ENCODE measurements at regions not wholly inside any gene's neighbourhood (a gene's known extent, or its start where the extent isn't known, plus 50 kb on each side); places are given as distances from the start of the nearest gene placed in this dataset.

- Histone ChIP-seq H3K4me1 (ENCODE audit: control insufficient read depth, insufficient read depth, low read length) (no peaks in the 10 kb centered on the region), H3K9me3 (ENCODE audit: control insufficient read depth, low read length) (no peaks in the 10 kb centered on the region), H3K27me3 (replicated peaks; ENCODE audit: control insufficient read depth, insufficient read depth, low read length) (no peaks in the 10 kb centered on the region), H3K36me3 (ENCODE audit: control insufficient read depth, insufficient read depth, low read length, severe bottlenecking) (no peaks in the 10 kb centered on the region), H3K4me3 (ENCODE audit: low read length) (no peak overlapping the region), H3K9ac (ENCODE audit: low read length) (no peak overlapping the region)
- DNase-seq (ENCODE audit: low read depth) = no peak
Measured at GRCh38 chr13:67775359-67775758, 545.2 kb upstream of the PCDH9 start.

DNA sequence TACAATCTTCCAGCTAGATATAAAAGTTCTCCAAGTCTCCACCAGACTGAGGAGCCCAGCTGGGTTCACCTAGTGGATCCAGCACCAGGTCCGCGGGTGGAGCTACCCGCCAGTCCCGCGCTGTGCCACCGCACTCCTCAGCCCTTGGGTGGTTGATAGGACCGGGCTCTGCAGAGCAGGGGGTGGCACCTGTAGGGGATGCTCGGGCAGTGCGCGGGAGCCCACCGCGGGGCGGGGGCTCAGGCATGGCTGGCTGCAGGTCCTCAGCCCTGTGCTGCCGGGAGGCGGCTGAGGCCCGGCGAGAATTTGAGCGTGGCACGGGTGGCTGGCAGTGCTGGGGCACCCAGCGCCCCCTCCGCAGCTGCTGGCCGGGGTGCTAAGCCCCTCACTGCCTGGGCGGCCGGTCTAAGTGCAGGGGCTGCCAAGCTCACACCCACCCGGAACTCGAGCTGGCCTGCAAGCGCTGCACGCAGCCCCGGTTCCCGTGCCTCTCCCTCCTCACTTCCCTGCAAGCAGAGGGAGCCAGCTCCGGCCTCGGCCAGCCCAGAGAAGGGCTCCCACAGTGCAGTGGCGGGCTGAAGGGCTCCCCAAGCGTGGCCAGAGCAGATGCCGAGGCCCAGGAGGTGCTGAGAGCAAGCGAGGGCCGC lies 542.8 kb upstream of the PCDH9 start:
- no peak for DNase-seq (ENCODE audit: low read depth)
- H3K9ac ChIP-seq (ENCODE audit: low read length) = no peak overlapping the region
- no peaks in the 10 kb centered on the region for H3K9me3 ChIP-seq (ENCODE audit: control insufficient read depth, low read length)
- H3K4me3 ChIP-seq (ENCODE audit: low read length) = no peak overlapping the region
- no peaks in the 10 kb centered on the region for H3K4me1 ChIP-seq (ENCODE audit: control insufficient read depth, insufficient read depth, low read length)
- no peaks in the 10 kb centered on the region for H3K36me3 ChIP-seq (ENCODE audit: control insufficient read depth, insufficient read depth, low read length, severe bottlenecking)
- H3K27me3 ChIP-seq (replicated peaks; ENCODE audit: control insufficient read depth, insufficient read depth, low read length) = no peaks in the 10 kb centered on the region

DNA sequence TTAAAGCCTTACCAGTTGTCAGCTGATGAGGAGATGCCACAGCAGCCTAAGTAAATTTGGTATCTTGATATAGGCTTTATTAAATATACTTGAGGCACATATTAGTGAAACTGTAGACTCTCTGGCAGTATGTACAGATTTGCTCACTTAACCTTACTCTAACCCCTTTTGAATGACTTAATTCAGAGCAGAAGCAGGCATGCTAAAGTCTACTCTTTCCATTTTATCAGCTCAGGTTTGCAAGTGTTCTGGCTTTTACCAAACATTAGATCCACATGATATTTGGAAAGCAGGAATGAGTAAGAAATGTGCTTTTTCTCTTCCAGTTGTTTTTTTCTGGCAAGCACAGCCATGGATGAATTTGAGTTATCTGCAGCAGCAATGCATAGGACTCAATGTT lies 541.0 kb upstream of the PCDH9 start:
- Histone ChIP-seq H3K4me3 (ENCODE audit: low read length) (no peak overlapping the region), H3K9me3 (ENCODE audit: control insufficient read depth, low read length) (no peaks in the 10 kb centered on the region), H3K4me1 (ENCODE audit: control insufficient read depth, insufficient read depth, low read length) (no peaks in the 10 kb centered on the region), H3K9ac (ENCODE audit: low read length) (no peak overlapping the region), H3K36me3 (ENCODE audit: control insufficient read depth, insufficient read depth, low read length, severe bottlenecking) (no peaks in the 10 kb centered on the region), H3K27me3 (replicated peaks; ENCODE audit: control insufficient read depth, insufficient read depth, low read length) (no peaks in the 10 kb centered on the region)
- no peak for DNase-seq (ENCODE audit: low read depth)

- Histone ChIP-seq H3K4me1 (ENCODE audit: control insufficient read depth, insufficient read depth, low read length) (no peaks in the 10 kb centered on the region), H3K9me3 (ENCODE audit: control insufficient read depth, low read length) (no peaks in the 10 kb centered on the region), H3K27me3 (replicated peaks; ENCODE audit: control insufficient read depth, insufficient read depth, low read length) (no peaks in the 10 kb centered on the region), H3K4me3 (ENCODE audit: low read length) (no peak overlapping the region), H3K36me3 (ENCODE audit: control insufficient read depth, insufficient read depth, low read length, severe bottlenecking) (no peaks in the 10 kb centered on the region), H3K9ac (ENCODE audit: low read length) (no peak overlapping the region)
- DNase-seq (ENCODE audit: low read depth) = no peak
Measured at GRCh38 chr13:67769987-67770341, 539.8 kb upstream of the PCDH9 start.

- H3K9ac ChIP-seq (ENCODE audit: low read length) = no peak overlapping the region
- no peak for DNase-seq (ENCODE audit: low read depth)
- H3K36me3 ChIP-seq (ENCODE audit: control insufficient read depth, insufficient read depth, low read length, severe bottlenecking) = no peaks in the 10 kb centered on the region
- no peaks in the 10 kb centered on the region for H3K9me3 ChIP-seq (ENCODE audit: control insufficient read depth, low read length)
- H3K4me3 ChIP-seq (ENCODE audit: low read length) = no peak overlapping the region
- H3K27me3 ChIP-seq (replicated peaks; ENCODE audit: control insufficient read depth, insufficient read depth, low read length) = no peaks in the 10 kb centered on the region
- H3K4me1 ChIP-seq (ENCODE audit: control insufficient read depth, insufficient read depth, low read length) = no peaks in the 10 kb centered on the region
Measured at GRCh38 chr13:67769063-67769986, 539.2 kb upstream of the PCDH9 start.

DNA sequence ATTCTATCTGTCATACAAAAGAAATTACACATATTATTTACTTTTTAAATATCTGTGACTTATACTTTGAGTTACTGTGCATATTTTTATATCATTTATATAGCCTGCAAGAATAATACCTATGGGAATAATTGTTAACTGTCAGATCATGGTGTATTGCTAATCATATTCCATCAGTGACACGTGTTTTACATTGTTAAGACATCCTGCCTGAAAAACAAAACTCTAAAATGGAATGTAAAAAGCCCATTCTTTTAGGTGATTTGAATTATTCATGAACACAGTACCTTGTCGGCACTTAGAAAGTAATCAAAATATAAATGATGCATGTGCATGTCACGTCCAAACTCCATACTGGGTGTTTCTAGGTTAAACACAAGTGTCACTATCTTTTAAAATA lies 533.8 kb upstream of the PCDH9 start:
- Histone ChIP-seq H3K36me3 (ENCODE audit: control insufficient read depth, insufficient read depth, low read length, severe bottlenecking) (no peaks in the 10 kb centered on the region), H3K9ac (ENCODE audit: low read length) (no peak overlapping the region), H3K9me3 (ENCODE audit: control insufficient read depth, low read length) (no peaks in the 10 kb centered on the region), H3K4me1 (ENCODE audit: control insufficient read depth, insufficient read depth, low read length) (no peaks in the 10 kb centered on the region), H3K27me3 (replicated peaks; ENCODE audit: control insufficient read depth, insufficient read depth, low read length) (no peaks in the 10 kb centered on the region), H3K4me3 (ENCODE audit: low read length) (no peak overlapping the region)
- no peak for DNase-seq (ENCODE audit: low read depth)

- Histone ChIP-seq H3K4me3 (ENCODE audit: low read length) (no peak overlapping the region), H3K36me3 (ENCODE audit: control insufficient read depth, insufficient read depth, low read length, severe bottlenecking) (no peaks in the 10 kb centered on the region), H3K9ac (ENCODE audit: low read length) (no peak overlapping the region), H3K27me3 (replicated peaks; ENCODE audit: control insufficient read depth, insufficient read depth, low read length) (no peaks in the 10 kb centered on the region), H3K9me3 (ENCODE audit: control insufficient read depth, low read length) (no peaks in the 10 kb centered on the region), H3K4me1 (ENCODE audit: control insufficient read depth, insufficient read depth, low read length) (no peaks in the 10 kb centered on the region)
- no peak for DNase-seq (ENCODE audit: low read depth)
Measured at GRCh38 chr13:67763384-67763783, 533.2 kb upstream of the PCDH9 start.

DNA sequence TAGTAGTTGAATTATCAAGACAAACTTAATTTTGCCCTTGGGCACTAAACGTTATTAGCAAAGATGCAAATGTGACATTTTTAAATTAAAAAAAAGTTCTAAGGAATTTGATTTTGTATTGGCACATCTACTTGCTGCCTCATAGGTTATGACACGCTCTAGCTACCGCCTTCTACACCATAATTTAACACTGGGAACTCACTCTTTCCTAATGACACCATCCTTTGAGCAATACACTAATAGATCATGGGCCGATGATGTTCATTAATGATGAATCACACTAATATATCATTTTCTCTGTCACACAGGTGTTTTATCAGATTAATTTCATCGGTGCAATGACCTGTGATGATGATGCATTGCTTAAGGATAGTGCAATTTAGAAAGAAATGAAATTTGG lies 528.8 kb upstream of the PCDH9 start:
- Histone ChIP-seq H3K9me3 (ENCODE audit: control insufficient read depth, low read length) (no peaks in the 10 kb centered on the region), H3K27me3 (replicated peaks; ENCODE audit: control insufficient read depth, insufficient read depth, low read length) (no peaks in the 10 kb centered on the region), H3K36me3 (ENCODE audit: control insufficient read depth, insufficient read depth, low read length, severe bottlenecking) (no peaks in the 10 kb centered on the region), H3K9ac (ENCODE audit: low read length) (no peak overlapping the region), H3K4me3 (ENCODE audit: low read length) (no peak overlapping the region), H3K4me1 (ENCODE audit: control insufficient read depth, insufficient read depth, low read length) (no peaks in the 10 kb centered on the region)
- DNase-seq (ENCODE audit: low read depth) = no peak

GRCh38 chr13:67754012-67754411 lies 523.9 kb upstream of the PCDH9 start:
- no peak overlapping the region for H3K4me3 ChIP-seq (ENCODE audit: low read length)
- no peak overlapping the region for H3K9ac ChIP-seq (ENCODE audit: low read length)
- H3K27me3 ChIP-seq (replicated peaks; ENCODE audit: control insufficient read depth, insufficient read depth, low read length) = no peaks in the 10 kb centered on the region
- no peak for DNase-seq (ENCODE audit: low read depth)
- no peaks in the 10 kb centered on the region for H3K4me1 ChIP-seq (ENCODE audit: control insufficient read depth, insufficient read depth, low read length)
- H3K36me3 ChIP-seq (ENCODE audit: control insufficient read depth, insufficient read depth, low read length, severe bottlenecking) = no peaks in the 10 kb centered on the region
- H3K9me3 ChIP-seq (ENCODE audit: control insufficient read depth, low read length) = no peaks in the 10 kb centered on the region

- Histone ChIP-seq H3K4me3 (ENCODE audit: low read length) (no peak overlapping the region), H3K36me3 (ENCODE audit: control insufficient read depth, insufficient read depth, low read length, severe bottlenecking) (no peaks in the 10 kb centered on the region), H3K4me1 (ENCODE audit: control insufficient read depth, insufficient read depth, low read length) (no peaks in the 10 kb centered on the region), H3K9ac (ENCODE audit: low read length) (no peak overlapping the region), H3K9me3 (ENCODE audit: control insufficient read depth, low read length) (no peaks in the 10 kb centered on the region), H3K27me3 (replicated peaks; ENCODE audit: control insufficient read depth, insufficient read depth, low read length) (no peaks in the 10 kb centered on the region)
- DNase-seq (ENCODE audit: low read depth) = no peak
Measured at GRCh38 chr13:67752759-67753158, 522.6 kb upstream of the PCDH9 start.

- H3K4me1 ChIP-seq (ENCODE audit: control insufficient read depth, insufficient read depth, low read length) = no peaks in the 10 kb centered on the region
- H3K9ac ChIP-seq (ENCODE audit: low read length) = no peak overlapping the region
- H3K9me3 ChIP-seq (ENCODE audit: control insufficient read depth, low read length) = no peaks in the 10 kb centered on the region
- no peaks in the 10 kb centered on the region for H3K27me3 ChIP-seq (replicated peaks; ENCODE audit: control insufficient read depth, insufficient read depth, low read length)
- H3K36me3 ChIP-seq (ENCODE audit: control insufficient read depth, insufficient read depth, low read length, severe bottlenecking) = no peaks in the 10 kb centered on the region
- H3K4me3 ChIP-seq (ENCODE audit: low read length) = no peak overlapping the region
- DNase-seq (ENCODE audit: low read depth) = no peak
Measured at GRCh38 chr13:67742478-67742877, 512.3 kb upstream of the PCDH9 start.
